ENCODE measurements at regions not wholly inside any gene's neighbourhood (a gene's known extent, or its start where the extent isn't known, plus 50 kb on each side); places are given as distances from the start of the nearest gene placed in this dataset.

DNA sequence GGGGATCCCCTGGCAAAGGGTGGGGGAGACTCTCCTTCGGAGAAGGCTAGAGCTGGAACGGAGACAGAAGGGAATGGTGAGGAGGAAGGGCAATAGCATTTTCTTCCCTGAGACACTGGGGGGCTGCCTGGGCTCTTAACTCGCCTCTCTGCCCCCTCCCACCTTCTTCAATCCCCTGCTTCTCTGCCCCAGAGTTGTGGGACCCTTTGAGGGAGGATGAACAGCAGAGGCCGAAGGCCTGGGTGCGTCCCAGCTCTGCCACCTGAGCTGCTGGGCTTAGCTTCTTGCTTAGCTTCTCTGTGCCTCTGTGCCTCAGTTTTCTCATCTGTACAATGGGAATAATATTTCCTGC is 72.4 kb downstream of the RTL6 start:
- Histone ChIP-seq H3K36me3 (ENCODE audit: control insufficient read depth in 2 of 2, insufficient read depth in 2 of 2, low read length in 1 of 2) (no peaks in the 10 kb centered on the region), H4K20me1 (ENCODE audit: control insufficient read depth, insufficient read depth) (no peaks in the 10 kb centered on the region), H3K27me3 (replicated peaks in 1 of 2; ENCODE audit: control insufficient read depth in 2 of 2, insufficient read depth in 2 of 2, low read length in 1 of 2) (0 out of 4 replicates have a peak, but pooled peaks cover 0 to 1% of the 10 kb centered on the region in 2 experiments), H3K79me2 (ENCODE audit: control insufficient read depth, insufficient read depth, low read length) (no peaks in the 10 kb centered on the region), H3K4me1 (ENCODE audit: control insufficient read depth, insufficient read depth, low read length) (no peaks in the 10 kb centered on the region), H3K9ac (ENCODE audit: control insufficient read depth, insufficient read depth, low read length) (no peak overlapping the region), H3K27ac (ENCODE audit: control insufficient read depth, insufficient read depth) (no peak overlapping the region), H2AFZ (ENCODE audit: control insufficient read depth, low read depth, low read length) (no peak overlapping the region), H3K4me3 (no peak overlapping the region), H3K4me2 (ENCODE audit: control insufficient read depth, insufficient read depth) (no peak overlapping the region), H3K9me3 (replicated peaks; ENCODE audit: control insufficient read depth, insufficient read depth, low read length) (no peaks in the 10 kb centered on the region; the same call in 2 of the 3 replicates)
- no peak for ATAC-seq
- POLR2A ChIA-PET, result no interaction called here
- DNase-seq (ENCODE audit: low read depth, low spot score), result no peak
- 36% methylated on average over 5 of the region's 5 CpGs for WGBS (ENCODE audit: insufficient coverage, insufficient replicate concordance, low lambda C conversion rate, missing lambda C conversion rate)
- TF ChIP-seq BRCA1 (IDR thresholded peaks at IDR 0.05; ENCODE audit: low read depth, low read length), result no peak
- no peak for TF ChIP-seq TCF7 (IDR thresholded peaks at IDR 0.05; ENCODE audit: borderline replicate concordance)
- TF ChIP-seq IRF4 (IDR thresholded peaks at IDR 0.05; ENCODE audit: low read depth, low read length), result no peak
- no peak for TF ChIP-seq TAF1 (IDR thresholded peaks at IDR 0.05; ENCODE audit: borderline replicate concordance, low read depth, low read length)
- TF ChIP-seq ZZZ3 (IDR thresholded peaks at IDR 0.05; ENCODE audit: control insufficient read depth, insufficient read length, low read depth), result no peak
- TF ChIP-seq, protein P1, sequence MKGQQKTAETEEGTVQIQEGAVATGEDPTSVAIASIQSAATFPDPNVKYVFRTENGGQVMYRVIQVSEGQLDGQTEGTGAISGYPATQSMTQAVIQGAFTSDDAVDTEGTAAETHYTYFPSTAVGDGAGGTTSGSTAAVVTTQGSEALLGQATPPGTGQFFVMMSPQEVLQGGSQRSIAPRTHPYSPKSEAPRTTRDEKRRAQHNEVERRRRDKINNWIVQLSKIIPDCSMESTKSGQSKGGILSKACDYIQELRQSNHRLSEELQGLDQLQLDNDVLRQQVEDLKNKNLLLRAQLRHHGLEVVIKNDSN (IDR thresholded peaks at IDR 0.05; ENCODE audit: borderline replicate concordance, extremely low read length, insufficient read depth, low read depth, low read length), result no peak
- TF ChIP-seq, protein P2, sequence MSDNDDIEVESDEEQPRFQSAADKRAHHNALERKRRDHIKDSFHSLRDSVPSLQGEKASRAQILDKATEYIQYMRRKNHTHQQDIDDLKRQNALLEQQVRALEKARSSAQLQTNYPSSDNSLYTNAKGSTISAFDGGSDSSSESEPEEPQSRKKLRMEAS (IDR thresholded peaks at IDR 0.05; ENCODE audit: low read depth, low read length), result no peak
- TF ChIP-seq NR2C1 (IDR thresholded peaks at IDR 0.05), result no peak
- no peak for TF ChIP-seq BACH1 (IDR thresholded peaks at IDR 0.05; ENCODE audit: borderline replicate concordance)
- no peak for TF ChIP-seq CBX5 (IDR thresholded peaks at IDR 0.05; ENCODE audit: low read depth)
- in situ Hi-C loops (cut with MboI) (no loop called here), intact Hi-C loops (cut with micrococcal nuclease; ENCODE audit: unreplicated experiment) (no loop called here)
- SMC1A ChIA-PET (ENCODE audit: uncharacterized antibody, unreplicated experiment), result no interaction called here
- BruUV-seq (replicated peaks), result no TSS peak
- no peak for FAIRE-seq
- CTCF ChIA-PET, result no interaction called here
- RAD21 ChIA-PET (ENCODE audit: unreplicated experiment), result no interaction called here

Measured in GM12878 (cell line).